Ecto neural progenitor cell (in vitro differentiated cells): ENCODE measurements at regions not wholly inside any gene's neighbourhood (a gene's known extent, or its start where the extent isn't known, plus 50 kb on each side); places are given as distances from the start of the nearest gene placed in this dataset.

Source experiments
- DNase-seq: peaks from one replicate; pipeline ENCODE4 v3.0.0-alpha.2; 2018; ENCODE audit warnings: low spot score

GRCh38 chr4:123747016-123747415 is 350.4 kb downstream of the SPRY1 start:
- peak; percentile 48 for DNase-seq

- no peak for DNase-seq
Observed at GRCh38 chr4:123748806-123749205, 352.2 kb downstream of the SPRY1 start.

DNA sequence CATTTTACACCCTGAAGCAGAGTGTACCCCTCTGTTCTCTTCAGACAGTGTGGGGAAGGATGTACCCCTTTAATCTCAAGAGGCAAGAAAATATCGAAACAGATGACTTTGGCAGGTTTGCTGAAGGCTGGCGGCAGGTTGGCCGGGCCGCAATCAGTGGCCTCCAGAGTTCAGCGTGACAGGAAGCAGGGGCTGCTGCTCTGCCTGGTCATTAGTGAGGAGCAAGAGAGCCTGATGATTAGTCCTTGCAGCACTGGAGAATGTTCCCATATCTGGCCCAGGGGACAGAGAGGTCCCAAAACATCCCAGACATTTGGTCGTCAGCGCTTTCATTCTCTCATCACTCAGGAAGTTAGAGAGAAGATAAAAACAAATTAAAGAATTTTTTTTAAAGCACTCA is 352.8 kb downstream of the SPRY1 start:
- no peak for DNase-seq

DNA sequence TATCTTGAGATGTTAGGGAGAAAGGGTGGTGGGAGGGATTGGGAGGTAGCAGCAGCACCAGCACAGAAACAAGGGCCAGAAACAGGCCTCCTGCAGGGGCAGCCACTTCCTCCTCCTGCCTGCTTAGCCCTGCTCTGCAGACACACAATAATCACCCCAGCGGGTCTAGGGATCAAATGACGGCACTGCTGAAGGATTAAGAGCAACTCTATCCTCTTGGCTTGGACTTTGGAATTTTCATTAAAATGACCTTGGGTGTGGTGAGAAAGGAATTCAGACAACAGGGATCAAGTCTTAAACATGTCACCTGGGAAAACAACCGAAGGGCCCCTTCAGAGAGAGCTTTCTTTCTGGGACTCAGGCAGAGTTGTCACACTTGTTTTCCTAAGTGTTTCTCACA is 353.4 kb downstream of the SPRY1 start:
- peak; percentile 70 for DNase-seq

GRCh38 chr4:123755655-123756054 is 359.1 kb downstream of the SPRY1 start:
- no peak for DNase-seq

DNA sequence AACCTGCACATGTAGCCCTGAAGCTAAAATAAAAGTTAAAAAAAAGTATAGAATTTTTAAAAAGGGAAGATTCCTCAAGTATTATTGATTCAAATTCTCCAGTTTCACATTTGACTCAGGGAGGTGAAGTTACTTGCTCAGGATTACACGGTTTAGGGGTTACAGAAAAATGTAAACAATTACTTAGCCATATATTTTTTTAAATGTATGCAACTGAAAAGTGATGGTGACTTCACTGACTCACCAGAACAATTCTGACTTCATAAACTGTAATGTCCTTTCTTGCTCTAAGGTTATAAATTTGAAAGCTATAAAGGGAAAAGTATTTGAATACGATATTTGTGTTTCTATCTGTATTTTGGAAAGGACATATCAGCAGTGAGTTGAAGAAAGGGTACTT is 371.2 kb downstream of the SPRY1 start:
- DNase-seq = no peak

GRCh38 chr4:123770884-123771283 is 374.3 kb downstream of the SPRY1 start:
- no peak for DNase-seq

DNA sequence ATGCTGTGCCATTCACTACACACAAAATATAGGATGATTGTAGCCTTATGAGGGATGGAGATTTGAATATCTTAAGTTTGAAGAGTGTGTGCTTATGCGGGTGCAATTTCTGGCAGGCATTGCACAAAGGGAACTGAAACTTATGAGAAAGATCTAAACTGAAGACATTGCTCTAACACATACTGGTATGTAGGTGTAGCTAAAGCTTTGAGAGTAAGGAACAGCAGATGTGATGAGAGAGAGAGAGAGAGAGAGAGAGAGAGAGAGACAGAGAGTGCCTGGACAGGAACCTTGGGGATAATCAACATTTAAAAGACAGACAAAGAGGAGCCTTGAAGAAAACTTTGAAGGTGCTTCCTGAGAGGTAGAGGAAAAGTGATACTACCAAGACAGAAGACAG is 379.7 kb downstream of the SPRY1 start:
- DNase-seq = no peak

DNA sequence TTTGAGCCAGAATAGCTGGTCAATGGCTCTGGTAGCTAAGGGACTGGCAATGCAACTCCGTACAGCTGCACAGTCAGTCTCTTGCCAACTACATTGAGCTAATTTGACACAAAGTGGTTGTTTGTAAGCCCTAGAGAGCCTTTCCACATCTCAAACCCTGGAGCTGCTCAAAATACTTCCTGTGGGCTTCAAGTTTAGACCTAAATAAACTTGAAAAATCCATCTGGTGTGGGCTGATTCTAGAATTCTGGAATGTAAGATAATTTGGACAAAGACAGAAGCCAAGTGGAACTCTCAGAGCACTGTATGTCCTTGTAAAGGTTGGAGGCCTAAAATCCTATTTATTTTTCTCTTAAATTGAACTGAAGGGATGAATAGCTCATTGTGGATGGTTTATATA is 380.8 kb downstream of the SPRY1 start:
- no peak for DNase-seq

DNA sequence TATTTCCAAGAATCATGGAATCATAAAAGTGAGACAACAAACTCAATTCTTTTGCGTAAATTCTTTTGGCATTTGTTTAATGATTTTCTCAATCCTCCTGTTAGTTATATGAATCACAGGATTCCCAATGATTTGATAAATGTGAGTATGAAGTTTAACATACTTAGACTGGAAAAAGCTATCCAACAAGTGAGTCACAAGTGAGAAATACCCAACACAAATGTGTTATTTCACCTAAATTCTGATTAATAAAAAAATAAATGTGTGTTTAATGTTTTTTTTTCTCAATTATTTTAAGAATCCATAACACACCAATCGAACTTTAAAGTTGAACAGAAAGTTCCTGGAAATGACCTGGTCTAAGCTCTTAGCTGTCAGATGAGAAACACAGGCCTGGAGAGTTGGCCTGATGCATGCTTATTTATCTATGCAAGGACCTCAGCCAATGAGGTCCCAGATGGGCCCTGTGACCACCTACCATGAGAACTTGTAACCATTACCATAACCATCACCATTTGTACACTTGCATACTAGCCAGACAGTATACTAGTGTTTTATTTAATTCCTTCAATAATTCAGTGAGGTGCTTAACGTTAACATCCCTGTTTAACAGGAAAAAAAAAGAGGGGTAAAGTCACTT is 386.7 kb downstream of the SPRY1 start:
- no peak for DNase-seq

GRCh38 chr4:123783921-123784320 is 387.3 kb downstream of the SPRY1 start:
- DNase-seq = no peak

GRCh38 chr4:123784626-123785025 is 388.0 kb downstream of the SPRY1 start:
- DNase-seq = no peak

GRCh38 chr4:123785538-123785937 is 388.9 kb downstream of the SPRY1 start:
- no peak for DNase-seq

GRCh38 chr4:123786163-123786915 is 389.7 kb downstream of the SPRY1 start:
- no peak for DNase-seq

GRCh38 chr4:123786920-123787319 is 390.3 kb downstream of the SPRY1 start:
- DNase-seq = no peak

DNA sequence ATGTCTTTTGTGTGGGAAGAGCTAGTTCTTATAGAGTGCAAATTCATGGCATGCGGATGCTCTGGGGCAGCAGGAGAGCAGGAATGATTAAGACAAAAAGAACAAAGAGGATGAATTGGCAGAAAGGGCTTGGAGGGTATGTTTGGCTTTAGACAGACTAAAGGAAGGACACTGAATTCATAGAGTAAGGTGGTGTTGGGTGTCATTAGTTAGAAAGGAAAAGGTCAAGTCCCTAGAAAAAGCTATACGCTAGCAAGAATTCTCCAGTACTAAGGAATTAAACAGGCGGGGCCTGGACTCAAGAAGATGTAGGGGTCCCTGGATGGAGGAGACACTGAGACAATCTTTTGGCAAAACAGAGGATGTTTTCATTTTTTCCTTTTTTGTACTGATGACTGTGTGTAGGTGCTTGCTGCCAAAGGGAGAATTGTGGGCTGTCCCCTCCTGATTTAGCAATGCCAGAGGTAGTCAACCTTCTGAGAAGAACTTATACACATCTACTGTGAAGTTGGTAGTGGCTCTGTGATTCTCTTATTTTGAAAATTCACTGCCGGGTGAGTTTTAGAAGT is 391.0 kb downstream of the SPRY1 start:
- no peak for DNase-seq

DNA sequence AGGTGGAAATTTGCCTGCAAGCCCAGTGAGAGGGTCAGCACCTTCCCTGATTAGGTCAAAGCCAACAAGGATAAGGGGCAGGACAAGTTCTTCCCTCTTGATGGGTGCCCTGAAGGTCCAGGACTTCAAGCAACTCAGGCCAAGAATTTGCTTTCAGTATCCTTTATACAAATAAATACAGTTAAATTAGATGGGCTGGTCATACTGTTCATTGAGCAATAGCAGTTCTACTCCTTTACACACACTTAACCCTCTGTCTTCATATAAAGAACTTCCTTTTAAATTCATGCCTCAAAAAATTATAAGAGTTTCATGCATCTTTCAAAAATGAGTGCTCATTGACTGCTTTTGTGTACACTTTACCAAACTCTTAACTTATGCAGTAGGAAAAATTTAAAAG is 392.0 kb downstream of the SPRY1 start:
- no peak for DNase-seq

GRCh38 chr4:123790681-123791080 is 394.1 kb downstream of the SPRY1 start:
- no peak for DNase-seq

DNA sequence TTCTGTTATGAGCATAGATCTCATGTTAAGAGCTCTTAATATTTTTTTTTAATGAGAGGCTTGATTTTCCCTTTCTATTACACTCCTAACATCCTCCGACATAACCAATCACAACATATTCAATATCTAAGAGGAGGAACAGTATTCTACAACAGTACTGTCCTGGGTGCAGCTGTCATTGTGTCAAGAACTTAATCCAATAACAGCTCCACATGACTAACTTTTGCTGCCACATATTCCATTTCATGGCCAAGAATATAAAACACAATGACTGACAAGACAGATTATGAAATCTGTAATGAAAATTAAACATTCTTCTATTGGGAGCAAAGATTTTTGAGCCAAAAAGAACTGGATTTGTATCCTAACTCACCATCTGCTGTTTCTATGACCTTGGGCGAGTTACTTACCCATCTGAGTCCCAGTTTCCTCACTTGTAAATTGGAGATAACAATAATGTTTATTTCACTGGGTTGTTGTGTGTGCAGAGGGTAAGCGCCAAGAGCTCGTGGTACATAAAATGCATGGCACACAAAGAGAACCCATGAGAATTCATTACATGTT is 405.6 kb downstream of the SPRY1 start:
- no peak for DNase-seq

DNA sequence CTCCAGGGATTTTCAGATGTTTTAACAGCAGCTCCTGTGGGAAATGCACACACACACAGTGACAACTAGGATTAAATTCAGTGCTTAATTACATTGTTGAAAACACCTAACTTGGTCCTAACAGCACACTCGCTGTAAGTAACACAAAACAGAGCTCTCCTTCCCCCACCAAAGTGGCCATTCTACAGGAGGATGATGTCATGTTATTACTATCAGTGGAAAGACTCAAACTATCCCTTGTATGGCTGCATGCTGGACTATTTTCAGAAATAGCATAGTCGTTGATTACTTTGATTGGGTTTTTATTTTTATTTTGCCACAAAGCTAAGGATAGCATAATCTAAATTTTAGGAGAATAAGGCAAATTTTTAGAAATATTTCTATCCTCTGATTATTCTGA is 406.3 kb downstream of the SPRY1 start:
- DNase-seq = no peak

DNA sequence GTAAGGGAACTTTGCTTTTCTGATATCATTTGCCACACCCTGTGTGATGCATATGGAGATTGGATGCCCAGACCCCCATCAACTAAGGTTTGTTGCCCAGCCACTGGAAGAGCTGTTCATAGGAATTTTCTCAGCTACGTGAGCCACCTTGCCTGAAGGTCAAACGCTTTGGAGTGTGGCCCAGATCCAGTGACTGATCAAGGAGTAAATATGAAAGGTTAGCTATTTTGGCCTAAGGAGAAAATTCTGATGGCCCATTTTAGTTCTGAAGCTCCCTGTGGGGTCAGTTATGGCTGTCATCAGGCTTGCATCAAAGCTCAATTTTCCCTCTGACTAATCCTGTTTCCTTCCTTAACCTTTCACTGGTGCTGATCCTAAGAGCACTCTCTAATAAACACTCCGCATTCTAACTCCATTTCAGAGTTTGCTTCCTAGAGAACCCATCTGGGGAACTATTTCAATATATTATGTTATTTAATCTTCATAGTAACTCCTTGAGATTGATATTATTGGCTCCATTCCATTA is 407.7 kb downstream of the SPRY1 start:
- DNase-seq = no peak

GRCh38 chr4:123806056-123806455 is 409.5 kb downstream of the SPRY1 start:
- DNase-seq = no peak

DNA sequence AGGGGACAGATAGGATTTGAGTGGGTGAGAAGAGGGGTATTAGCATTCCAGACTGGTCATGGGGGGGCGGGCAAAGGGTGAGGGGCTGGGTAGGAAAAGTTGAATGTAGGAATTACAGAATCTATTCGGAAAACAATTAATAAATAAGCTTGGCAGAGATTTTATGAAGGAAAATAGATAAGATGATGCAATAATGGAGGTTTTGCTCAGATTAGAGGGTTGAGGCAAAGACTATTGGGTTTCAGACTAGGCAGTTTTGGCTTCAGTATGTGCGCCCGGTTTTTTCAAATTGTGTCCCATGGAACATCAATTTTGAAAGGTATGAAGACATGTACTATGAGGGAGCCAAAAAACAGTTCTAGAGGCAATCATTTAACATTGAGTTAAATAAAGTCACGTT is 410.6 kb downstream of the SPRY1 start:
- DNase-seq = no peak
